H9 (cell line): ENCODE measurements at regions not wholly inside any gene's neighbourhood (a gene's known extent, or its start where the extent isn't known, plus 50 kb on each side); places are given as distances from the start of the nearest gene placed in this dataset.

ENCODE experiments used
- DNase-seq: peaks from one replicate; pipeline ENCODE4 v3.0.0-alpha.2; 2017
- H2AFZ ChIP-seq: one replicate; pipeline ENCODE4 v1.6.1; 2013; ENCODE audit warnings: mild to moderate bottlenecking, low read length, control low read depth, moderate library complexity
- H2AK5ac ChIP-seq: 2 replicates; pipeline ENCODE4 v1.6.1; 2013; ENCODE audit warnings: low read length, control low read depth, mixed read lengths; ENCODE audit not compliant: insufficient read length
- H2BK120ac ChIP-seq: one replicate; pipeline ENCODE4 v1.6.1; 2013; ENCODE audit warnings: low read depth, mild to moderate bottlenecking, low read length, control low read depth, inconsistent platforms; ENCODE audit not compliant: poor library complexity, severe bottlenecking
- H2BK12ac ChIP-seq: 2 replicates; pipeline ENCODE4 v1.6.1; 2013; ENCODE audit warnings: low read length, control low read depth, mixed read lengths, low read depth; ENCODE audit not compliant: insufficient read length
- H2BK15ac ChIP-seq: 2 replicates; pipeline ENCODE4 v1.6.1; 2013; ENCODE audit warnings: low read depth, low read length, control low read depth
- H2BK20ac ChIP-seq: one replicate; pipeline ENCODE4 v1.6.1; 2013; ENCODE audit warnings: low read depth, mild to moderate bottlenecking, low read length, control low read depth, inconsistent platforms; ENCODE audit not compliant: poor library complexity, severe bottlenecking
- H2BK5ac ChIP-seq: 2 replicates; pipeline ENCODE4 v1.6.1; 2013; ENCODE audit warnings: low read length, control low read depth, mixed read lengths; ENCODE audit not compliant: insufficient read length
- H3K14ac ChIP-seq: 2 replicates; pipeline ENCODE4 v1.6.1; 2013; ENCODE audit warnings: low read length, control low read depth; ENCODE audit not compliant: insufficient read depth
- H3K18ac ChIP-seq: 2 replicates; pipeline ENCODE4 v1.6.1; 2013; ENCODE audit warnings: low read depth, mild to moderate bottlenecking, mixed read lengths, low read length, control low read depth; ENCODE audit not compliant: insufficient read length
- H3K23ac ChIP-seq: 2 replicates; pipeline ENCODE4 v1.6.1; 2013; ENCODE audit warnings: low read length, control low read depth, mixed read lengths, low read depth; ENCODE audit not compliant: insufficient read length
- H3K23me2 ChIP-seq: 2 replicates; pipeline ENCODE4 v1.6.1; 2013; ENCODE audit warnings: low read depth, mild to moderate bottlenecking, mixed read lengths, low read length, control low read depth; ENCODE audit not compliant: insufficient read length, poor library complexity, severe bottlenecking
- H3K27ac ChIP-seq: 2 replicates; pipeline ENCODE4 v1.5.1; 2013; ENCODE audit warnings: low read length, control low read depth, mixed read lengths, low read depth; ENCODE audit not compliant: insufficient read length
- H3K27me3 ChIP-seq: 2 replicates; pipeline ENCODE4 v1.6.1; 2013; ENCODE audit warnings: low read length, control low read depth, inconsistent platforms; ENCODE audit not compliant: insufficient read depth
- H3K4ac ChIP-seq: 2 replicates; pipeline ENCODE4 v1.6.1; 2013; ENCODE audit warnings: low read depth, mild to moderate bottlenecking, control low read depth, inconsistent platforms, low read length, moderate library complexity
- H3K4me1 ChIP-seq: 2 replicates; pipeline ENCODE4 v1.6.1; 2013; ENCODE audit warnings: low read length, control low read depth, inconsistent platforms; ENCODE audit not compliant: insufficient read depth
- H3K4me2 ChIP-seq: 2 replicates; pipeline ENCODE4 v1.6.1; 2013; ENCODE audit warnings: low read length, control low read depth, mixed read lengths; ENCODE audit not compliant: insufficient read length, insufficient read depth
- H3K56ac ChIP-seq: 2 replicates; pipeline ENCODE4 v1.6.1; 2013; ENCODE audit warnings: low read depth, mild to moderate bottlenecking, mixed read lengths, low read length, control low read depth; ENCODE audit not compliant: insufficient read length
- H3K79me1 ChIP-seq: 2 replicates; pipeline ENCODE4 v1.6.1; 2013; ENCODE audit warnings: low read depth, mild to moderate bottlenecking, moderate library complexity, low read length, control low read depth, inconsistent platforms; ENCODE audit not compliant: insufficient read depth, poor library complexity, severe bottlenecking
- H3K79me2 ChIP-seq: 2 replicates; pipeline ENCODE4 v1.6.1; 2013; ENCODE audit warnings: low read length, control low read depth, inconsistent platforms; ENCODE audit not compliant: insufficient read depth
- H3K9ac ChIP-seq: 2 replicates; pipeline ENCODE4 v1.6.1; 2013; ENCODE audit warnings: low read length, control low read depth, mixed read lengths; ENCODE audit not compliant: insufficient read length; ENCODE audit errors: extremely low read depth
- H3K9me3 ChIP-seq: one replicate; pipeline ENCODE4 v1.6.1; 2013; ENCODE audit warnings: low read depth, low read length, inconsistent platforms; ENCODE audit not compliant: control insufficient read depth
- H3T11ph ChIP-seq: one replicate; pipeline ENCODE4 v1.6.1; 2013; ENCODE audit warnings: mild to moderate bottlenecking, low read length, control low read depth, inconsistent platforms
- H4K20me1 ChIP-seq: one replicate; pipeline ENCODE4 v1.6.1; 2013; ENCODE audit not compliant: control insufficient read depth, insufficient read length, insufficient read depth
- H4K5ac ChIP-seq: 2 replicates; pipeline ENCODE4 v1.6.1; 2013; ENCODE audit warnings: low read depth, mild to moderate bottlenecking, mixed read lengths, low read length, control low read depth; ENCODE audit not compliant: insufficient read length
- H4K8ac ChIP-seq: replicated peaks from 2 replicates; pipeline ENCODE4 v1.6.1; 2013; ENCODE audit warnings: low read length, control low read depth, mixed read lengths, low read depth; ENCODE audit not compliant: insufficient read length
- H4K91ac ChIP-seq: 2 replicates; pipeline ENCODE4 v1.6.1; 2013; ENCODE audit warnings: low read depth, mild to moderate bottlenecking, moderate library complexity, mixed read lengths, low read length, control low read depth; ENCODE audit not compliant: insufficient read length
- H3K27ac Mint-ChIP-seq, 3 experiments: 2 replicates in 2 of 3; 3 replicates in 1 of 3; pipeline ENCODE4 v1.8.0; 2020 to 2021; ENCODE audit warnings: mixed read lengths in 3 of 3, mild to moderate bottlenecking in 1 of 3, moderate library complexity in 1 of 3
- H3K27me3 Mint-ChIP-seq: 2 replicates; pipeline ENCODE4 v1.8.0; 2021; ENCODE audit warnings: low read depth, mild to moderate bottlenecking, moderate library complexity, mixed read lengths
- H3K36me3 Mint-ChIP-seq, 3 experiments: 2 replicates in 2 of 3; 3 replicates in 1 of 3; pipeline ENCODE4 v1.8.0; 2020 to 2021; ENCODE audit warnings: low read depth in 3 of 3, mixed read lengths in 3 of 3; ENCODE audit not compliant: insufficient read depth in 1 of 3
- H3K4me1 Mint-ChIP-seq, 2 experiments: 2 replicates each; pipeline ENCODE4 v1.8.0; 2020; ENCODE audit warnings: mixed read lengths in 2 of 2
- H3K4me3 Mint-ChIP-seq, 2 experiments: 2 replicates in 1 of 2; 3 replicates in 1 of 2; pipeline ENCODE4 v1.8.0; 2020 to 2021; ENCODE audit warnings: mild to moderate bottlenecking in 2 of 2, mixed read lengths in 2 of 2, moderate library complexity in 1 of 2
- H3K9me3 Mint-ChIP-seq, 2 experiments: 2 replicates in 1 of 2; 3 replicates in 1 of 2; pipeline ENCODE4 v1.8.0; 2020; ENCODE audit warnings: mild to moderate bottlenecking in 2 of 2, mixed read lengths in 2 of 2, moderate library complexity in 1 of 2
- WGBS: extraction: QIAGEN DNeasy Blood & Tissue Kit; methylation state at CpG from one replicate; pipeline ENCODE4 v1.1.7; 2013; ENCODE audit warnings: missing lambda C conversion rate, low lambda C conversion rate, mixed read lengths; ENCODE audit not compliant: insufficient read length; ENCODE audit errors: extremely low coverage; 5-methylcytosine and 5-hydroxymethylcytosine counted together
- TF ChIP-seq, protein P1 (sequence below): fragments of 200-600 bp; sonication (generic); conservative IDR thresholded peaks from 3 replicates; pipeline ENCODE4 v1.8.0; 2021; ENCODE audit warnings: antibody characterized with exemption, mild to moderate bottlenecking

DNA sequence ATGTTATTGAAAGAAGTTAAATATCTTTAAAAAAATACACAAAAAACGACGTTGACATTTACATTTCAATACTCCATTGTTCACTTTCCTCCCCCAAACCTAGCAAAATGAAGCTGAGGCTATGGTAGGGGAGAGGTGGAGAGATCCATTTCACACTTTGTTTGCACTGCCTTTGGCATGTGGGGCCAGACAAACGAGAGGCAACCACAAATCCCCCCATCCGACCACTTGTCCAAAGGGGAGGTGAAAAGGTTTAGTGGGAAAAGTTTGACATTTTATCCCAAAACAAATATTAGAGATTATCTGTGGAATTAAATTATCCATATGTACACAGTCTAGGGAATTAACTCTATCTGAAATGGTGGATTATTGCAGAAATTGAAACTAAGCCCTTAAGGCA, 261.7 kb upstream of the FIGN start:
- H4K91ac ChIP-seq = no peak overlapping the region
- no peak overlapping the region for H3T11ph ChIP-seq
- no peaks in the 10 kb centered on the region for H3K79me2 ChIP-seq
- H4K20me1 ChIP-seq = no peaks in the 10 kb centered on the region
- no peak overlapping the region for H2AK5ac ChIP-seq
- no peaks in the 10 kb centered on the region for H3K9me3 ChIP-seq
- no peak overlapping the region for H4K5ac ChIP-seq
- H3K79me1 ChIP-seq = no peaks in the 10 kb centered on the region
- Mint-ChIP-seq H3K27me3 (no peaks in the 10 kb centered on the region), H3K9me3 (no peaks in the 10 kb centered on the region), H3K4me3 (no peak overlapping the region), H3K36me3 (no peaks in the 10 kb centered on the region), H3K4me1 (peaks cover 2% of the 10 kb centered on the region in 2 experiments; a peak in 2 of 4 replicates), H3K27ac (no peak overlapping the region)
- no peak overlapping the region for H3K27ac ChIP-seq
- no peaks in the 10 kb centered on the region for H3K27me3 ChIP-seq
- no peaks in the 10 kb centered on the region for H3K4me1 ChIP-seq
- no peak overlapping the region for H2BK120ac ChIP-seq
- H2BK5ac ChIP-seq = no peak overlapping the region
- H3K4me2 ChIP-seq = no peak overlapping the region
- H3K56ac ChIP-seq = no peak overlapping the region
- no CpG with 5 or more reads among the region's 4 CpGs for WGBS
- DNase-seq = no peak
- TF ChIP-seq, protein P1, sequence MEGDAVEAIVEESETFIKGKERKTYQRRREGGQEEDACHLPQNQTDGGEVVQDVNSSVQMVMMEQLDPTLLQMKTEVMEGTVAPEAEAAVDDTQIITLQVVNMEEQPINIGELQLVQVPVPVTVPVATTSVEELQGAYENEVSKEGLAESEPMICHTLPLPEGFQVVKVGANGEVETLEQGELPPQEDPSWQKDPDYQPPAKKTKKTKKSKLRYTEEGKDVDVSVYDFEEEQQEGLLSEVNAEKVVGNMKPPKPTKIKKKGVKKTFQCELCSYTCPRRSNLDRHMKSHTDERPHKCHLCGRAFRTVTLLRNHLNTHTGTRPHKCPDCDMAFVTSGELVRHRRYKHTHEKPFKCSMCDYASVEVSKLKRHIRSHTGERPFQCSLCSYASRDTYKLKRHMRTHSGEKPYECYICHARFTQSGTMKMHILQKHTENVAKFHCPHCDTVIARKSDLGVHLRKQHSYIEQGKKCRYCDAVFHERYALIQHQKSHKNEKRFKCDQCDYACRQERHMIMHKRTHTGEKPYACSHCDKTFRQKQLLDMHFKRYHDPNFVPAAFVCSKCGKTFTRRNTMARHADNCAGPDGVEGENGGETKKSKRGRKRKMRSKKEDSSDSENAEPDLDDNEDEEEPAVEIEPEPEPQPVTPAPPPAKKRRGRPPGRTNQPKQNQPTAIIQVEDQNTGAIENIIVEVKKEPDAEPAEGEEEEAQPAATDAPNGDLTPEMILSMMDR = no peak
- H3K14ac ChIP-seq = no peak overlapping the region
- H2AFZ ChIP-seq = no peak overlapping the region
- H3K9ac ChIP-seq = no peak overlapping the region
- no peak overlapping the region for H3K23ac ChIP-seq
- H2BK15ac ChIP-seq = no peak overlapping the region
- H2BK20ac ChIP-seq = peak overlapping the region; percentile 26
- H2BK12ac ChIP-seq = no peak overlapping the region
- H3K23me2 ChIP-seq = no peaks in the 10 kb centered on the region
- no peak overlapping the region for H3K18ac ChIP-seq
- H4K8ac ChIP-seq = no peak overlapping the region
- H3K4ac ChIP-seq = no peak overlapping the region
